Left lobe of liver (tissue), 2 donors: ENCODE measurements at regions not wholly inside any gene's neighbourhood (a gene's known extent, or its start where the extent isn't known, plus 50 kb on each side); places are given as distances from the start of the nearest gene placed in this dataset.
A peak's percentile ranks its signal among the peaks of the same experiment; 100 is the strongest.
"Not testable (repeated sequence)": the region's sequence is repeated elsewhere in the genome, so short reads cannot be mapped to it uniquely, and the experiment has no call there.

Experiments
- ATAC-seq: fragments of 200-7000 bp; cut with Tn5 transposase; one replicate; pipeline ENCODE4 v1.9.1; 2020; ENCODE audit warnings: mild to moderate bottlenecking, moderate library complexity
- DNase-seq: peaks from one replicate; pipeline ENCODE4 v3.0.0-alpha.2; 2020; ENCODE audit warnings: low spot score
- donor health status: DM: no; HTN: no; CAD: no; lungs with moderate emphysema.
- donor health status: DM: no; HTN: yes; CAD: no.

DNA sequence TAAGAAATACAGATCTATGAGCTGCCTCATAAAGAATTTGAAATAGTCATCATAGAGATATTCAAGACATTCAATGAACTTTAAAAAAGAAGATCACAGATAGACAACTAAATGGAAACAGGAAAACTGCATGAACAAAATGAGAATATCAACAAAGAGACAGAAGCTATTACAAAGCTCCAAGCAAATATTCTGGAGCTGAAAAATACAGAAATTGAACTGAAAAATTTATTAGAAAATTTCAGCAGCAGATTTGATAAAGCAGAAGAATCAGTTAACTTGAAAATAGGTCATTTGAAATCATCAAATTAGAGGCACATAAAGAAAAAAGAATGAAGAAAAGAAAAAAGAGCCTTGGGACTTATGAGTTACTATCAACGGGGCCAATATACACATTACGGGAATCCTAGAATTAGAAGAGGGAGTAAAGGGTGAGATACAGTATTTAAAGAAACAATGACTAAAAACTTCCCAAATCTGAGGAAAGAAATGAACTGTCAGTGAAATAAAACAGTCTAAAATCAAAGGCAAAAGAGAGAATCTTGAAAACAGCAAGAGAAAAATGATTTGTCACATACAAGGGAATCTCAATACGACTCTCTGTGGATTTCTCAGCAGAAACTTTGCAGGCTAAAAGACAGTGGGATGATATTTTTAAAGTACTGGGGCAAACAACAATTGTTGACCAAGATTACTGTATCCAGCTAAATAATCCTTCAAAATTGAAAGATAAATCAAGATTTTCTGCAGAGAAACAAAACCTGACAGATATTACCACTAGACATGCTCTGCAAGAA lies 641.6 kb downstream of the ANKRD50 start:
- ATAC-seq (no peak), DNase-seq (no peak)

DNA sequence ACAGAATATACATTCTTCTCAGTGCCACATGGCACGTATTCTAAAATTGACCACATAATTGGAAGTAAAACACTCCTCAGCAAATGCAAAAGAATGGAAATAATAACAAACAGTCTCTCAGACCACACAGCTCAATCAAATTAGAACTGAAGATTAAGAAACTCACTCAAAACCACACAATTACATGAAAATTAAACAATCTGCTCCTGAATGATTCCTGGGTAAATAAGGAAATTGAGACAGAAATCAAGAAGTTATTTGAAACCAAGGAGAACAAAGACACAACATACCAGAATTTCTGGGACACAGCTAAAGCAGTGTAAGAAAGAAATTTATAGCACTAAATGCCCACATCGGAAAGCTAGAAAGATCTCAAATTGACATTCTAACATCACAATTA lies 637.3 kb downstream of the ANKRD50 start:
- ATAC-seq, DNase-seq: not testable (repeated sequence)

DNA sequence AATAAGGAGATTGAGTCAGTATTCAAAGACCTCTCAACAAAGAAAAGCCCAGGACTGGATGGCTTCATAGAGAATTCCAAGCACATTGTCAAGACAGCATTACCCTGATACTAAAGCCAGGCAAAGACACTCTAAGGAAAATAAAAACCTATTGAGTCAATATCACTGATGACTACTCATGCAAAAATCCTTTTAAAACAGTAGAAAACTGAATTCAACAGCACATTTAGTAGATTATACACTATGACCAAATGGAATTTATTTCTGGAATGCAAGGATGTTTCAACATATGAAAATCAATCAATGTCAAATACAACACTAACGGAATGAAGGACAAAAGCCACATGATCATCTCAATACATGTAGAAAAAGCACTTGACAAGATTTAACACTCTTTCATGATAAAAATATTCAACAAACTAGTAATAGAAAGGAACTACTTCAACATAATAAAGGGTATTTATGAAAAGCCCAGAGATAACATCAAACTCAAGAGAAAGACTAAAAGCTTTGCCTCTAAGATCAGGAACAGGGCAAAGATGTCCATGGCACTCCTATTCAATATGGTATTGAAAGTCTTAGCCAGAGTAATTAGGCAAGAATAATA lies 633.3 kb downstream of the ANKRD50 start:
- DNase-seq (no peak), ATAC-seq (no peak)

DNA sequence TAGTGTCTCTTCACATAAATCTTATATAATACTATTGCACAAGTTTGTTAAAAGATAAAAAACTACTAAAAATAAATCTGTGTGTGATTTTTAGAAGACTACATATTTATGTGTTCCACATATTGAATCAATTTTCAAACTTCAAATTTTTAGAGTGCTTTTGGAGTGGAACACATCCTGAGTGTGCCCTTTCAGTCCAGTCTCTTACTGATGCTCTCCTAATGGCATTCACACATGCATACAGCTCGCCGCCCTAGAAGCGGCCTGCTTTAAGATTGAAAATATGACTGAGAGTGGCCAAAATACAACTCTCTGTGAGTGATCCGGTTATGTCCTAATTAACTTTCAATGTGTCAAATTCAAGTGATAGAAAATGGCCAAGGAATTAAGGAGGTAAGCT lies 628.8 kb downstream of the ANKRD50 start:
- DNase-seq, result no peak
- ATAC-seq, result no peak

DNA sequence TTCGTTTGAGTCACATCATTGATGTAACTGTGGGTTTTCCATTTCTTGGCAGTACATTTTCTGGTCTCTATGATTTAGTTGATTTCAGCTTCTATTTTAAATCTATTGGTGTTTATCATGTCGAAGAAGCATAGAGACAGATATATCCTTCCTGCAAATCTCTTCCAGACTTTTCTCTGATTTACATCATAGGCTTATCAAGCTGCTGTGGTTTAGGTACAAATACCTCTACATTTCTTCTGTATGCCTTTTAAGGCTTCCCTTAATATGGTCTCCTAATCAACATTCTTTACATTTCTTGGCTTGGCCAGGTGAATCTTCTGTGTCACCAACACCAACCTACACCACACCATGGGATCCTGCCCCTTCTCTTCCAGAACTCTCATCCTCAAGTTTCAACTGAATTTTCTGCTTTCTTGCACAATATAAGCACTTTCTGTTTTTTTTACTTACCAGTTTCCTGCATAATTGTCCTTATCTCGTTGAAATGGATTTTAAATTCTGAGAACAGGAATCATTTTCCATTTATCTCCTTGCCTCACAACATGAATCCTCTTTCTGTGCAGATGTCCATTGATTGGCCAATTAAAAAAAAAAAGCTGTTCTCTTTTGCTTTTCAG lies 626.9 kb downstream of the ANKRD50 start:
- ATAC-seq, result no peak
- DNase-seq, result no peak

DNA sequence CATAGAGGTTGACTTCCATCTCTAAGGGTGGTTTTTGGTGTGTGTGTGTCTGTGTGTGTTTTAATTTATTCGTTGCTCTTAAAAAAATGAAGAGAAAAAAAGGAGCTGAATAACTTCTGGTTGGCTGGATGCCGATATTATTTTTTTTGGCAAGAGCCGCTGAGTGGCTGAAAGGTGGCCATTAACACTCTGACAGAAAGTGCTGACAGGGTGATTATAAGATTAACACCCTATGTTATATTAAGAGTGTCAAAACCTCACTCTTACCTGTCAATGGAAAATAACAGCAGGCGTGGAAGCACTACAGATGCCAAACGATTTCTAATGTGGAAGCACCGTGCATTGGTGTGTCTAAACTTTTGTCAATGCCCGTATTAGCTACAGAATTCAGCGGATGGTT lies 622.5 kb downstream of the ANKRD50 start:
- ATAC-seq (no peak), DNase-seq (no peak)

DNA sequence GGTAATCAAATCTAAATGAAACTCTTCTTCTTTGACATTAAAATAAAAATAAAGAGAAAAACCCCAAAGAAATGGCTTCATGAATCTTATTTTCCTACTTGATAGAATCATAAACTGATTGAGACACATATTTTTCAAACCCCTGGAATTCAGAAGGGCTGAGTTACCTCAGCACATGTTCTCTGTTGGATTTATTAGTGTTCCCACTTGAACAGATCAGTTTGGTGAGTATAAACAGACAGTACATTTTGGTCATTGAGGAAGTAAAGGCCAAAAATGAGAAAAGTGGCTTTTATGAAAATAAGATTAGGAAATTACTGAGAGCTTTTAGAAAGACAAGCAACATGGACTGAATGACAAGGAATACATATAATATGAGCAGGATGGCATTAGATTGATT lies 620.4 kb downstream of the ANKRD50 start:
- DNase-seq, result no peak
- ATAC-seq, result no peak

DNA sequence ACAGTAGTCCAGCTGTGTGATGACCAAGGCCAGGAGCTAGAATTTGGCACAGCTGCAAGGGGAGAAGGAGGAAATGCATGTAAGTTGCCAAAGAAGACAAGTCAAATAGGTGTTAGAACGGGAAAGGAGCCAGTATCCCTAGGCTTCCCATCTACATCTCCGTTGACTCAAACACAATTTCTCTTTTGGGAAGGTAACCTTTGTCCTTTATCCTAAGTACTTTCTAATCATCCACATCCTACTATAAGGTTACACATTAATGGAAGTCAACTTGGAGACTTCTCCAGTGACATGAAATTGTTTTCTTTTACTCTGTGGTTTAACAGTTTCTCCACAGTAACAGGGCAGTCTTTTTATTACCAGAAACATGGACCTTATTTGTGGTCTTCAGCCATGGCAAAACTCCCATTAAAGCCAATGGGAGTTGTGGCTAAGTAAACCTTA lies 620.0 kb downstream of the ANKRD50 start:
- ATAC-seq, result no peak
- no peak for DNase-seq

DNA sequence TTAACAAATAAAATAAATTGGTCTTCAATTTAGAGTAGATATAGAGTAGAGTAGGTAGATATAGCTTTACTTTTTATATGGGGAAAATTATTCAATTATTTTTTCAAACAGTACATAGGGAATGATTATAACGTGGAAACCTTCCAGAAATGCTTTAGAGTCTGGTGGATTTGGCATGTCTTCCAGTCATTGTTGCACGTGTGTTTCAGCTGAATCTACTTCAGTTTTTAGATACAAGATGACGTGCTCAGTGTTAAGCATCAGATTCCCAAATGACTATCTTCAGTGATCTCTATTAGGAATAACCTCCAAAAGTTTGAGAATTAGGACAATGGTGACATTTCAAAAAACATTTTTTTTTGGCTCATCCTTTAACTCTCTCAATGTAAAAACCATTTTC lies 616.9 kb downstream of the ANKRD50 start:
- ATAC-seq (no peak), DNase-seq (no peak)

DNA sequence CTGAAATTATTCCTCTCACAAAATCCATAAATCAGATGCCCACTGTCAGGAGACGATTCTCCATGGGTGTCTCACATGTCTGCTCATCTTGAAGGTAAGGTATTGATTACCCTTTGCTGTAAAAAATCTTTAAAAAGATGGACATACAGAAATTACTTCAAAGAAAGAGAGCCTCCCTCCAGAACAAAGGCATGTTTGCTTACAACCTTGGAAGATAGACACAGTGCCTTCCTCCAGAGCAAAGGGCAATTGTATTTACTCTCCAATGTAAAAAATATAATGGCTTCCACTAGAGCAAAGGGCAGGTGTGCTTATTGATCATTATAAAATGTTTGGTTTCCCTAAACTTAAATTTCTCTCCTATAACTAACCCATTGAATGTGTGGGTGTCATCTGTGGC lies 616.2 kb downstream of the ANKRD50 start:
- no peak for ATAC-seq
- DNase-seq, result no peak

DNA sequence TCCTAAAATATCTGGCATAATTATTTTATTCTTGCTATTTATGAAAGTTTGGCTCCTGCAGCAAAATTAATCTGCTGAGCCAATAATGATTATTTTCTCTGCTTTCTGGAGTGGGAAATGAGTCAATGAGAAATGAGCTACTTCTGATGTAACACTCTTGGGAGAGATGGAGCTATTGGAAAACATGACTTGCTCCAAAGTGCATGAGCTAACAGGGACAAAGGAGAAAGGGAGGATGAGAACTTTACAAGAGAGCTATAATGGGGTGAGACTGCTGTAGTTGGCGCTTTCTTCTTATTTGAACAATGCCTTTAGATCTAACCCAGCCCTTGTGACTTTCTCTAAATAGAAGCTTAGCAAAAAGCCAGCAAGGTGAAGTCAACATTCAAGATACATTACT lies 615.1 kb downstream of the ANKRD50 start:
- ATAC-seq (no peak), DNase-seq (no peak)

DNA sequence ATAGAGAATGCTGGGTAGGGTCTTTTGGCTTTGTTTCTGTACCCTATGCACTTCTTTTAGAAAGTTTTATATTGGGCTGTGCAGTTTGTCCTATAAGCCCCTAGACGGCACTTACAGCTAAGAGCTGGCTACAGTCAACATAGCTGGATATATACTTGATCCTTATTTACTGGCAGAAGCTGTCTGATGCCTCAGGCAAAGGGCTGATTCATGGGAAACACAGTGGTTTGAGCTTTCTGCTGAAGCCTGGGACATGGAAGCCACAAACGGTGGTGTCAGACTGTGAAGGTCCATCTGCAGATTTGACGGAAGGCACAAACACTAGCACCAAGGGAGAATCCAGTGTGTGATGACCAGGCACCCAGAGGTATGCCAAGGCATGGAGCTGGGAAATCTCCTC lies 608.4 kb downstream of the ANKRD50 start:
- no peak for ATAC-seq
- no peak for DNase-seq

DNA sequence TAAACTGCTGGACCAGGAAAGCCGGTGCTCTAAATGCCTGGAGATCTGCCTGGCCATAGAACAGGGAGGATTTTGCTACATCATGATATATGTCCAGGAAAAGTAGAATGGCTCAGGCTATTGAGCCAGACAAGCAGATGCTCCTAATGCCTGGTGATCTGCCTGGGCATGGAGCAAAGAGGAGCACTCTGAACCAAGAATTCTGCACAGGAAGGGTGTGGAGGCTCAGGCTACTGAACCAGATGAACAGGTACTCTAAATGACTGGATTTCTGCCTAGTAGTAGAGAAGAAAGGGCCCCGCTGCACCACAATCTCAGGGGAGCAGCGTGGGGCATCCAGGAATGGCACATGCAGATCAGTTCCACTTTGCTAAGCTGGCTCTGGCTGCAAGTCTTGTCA lies 607.9 kb downstream of the ANKRD50 start:
- ATAC-seq (no peak), DNase-seq (no peak)

DNA sequence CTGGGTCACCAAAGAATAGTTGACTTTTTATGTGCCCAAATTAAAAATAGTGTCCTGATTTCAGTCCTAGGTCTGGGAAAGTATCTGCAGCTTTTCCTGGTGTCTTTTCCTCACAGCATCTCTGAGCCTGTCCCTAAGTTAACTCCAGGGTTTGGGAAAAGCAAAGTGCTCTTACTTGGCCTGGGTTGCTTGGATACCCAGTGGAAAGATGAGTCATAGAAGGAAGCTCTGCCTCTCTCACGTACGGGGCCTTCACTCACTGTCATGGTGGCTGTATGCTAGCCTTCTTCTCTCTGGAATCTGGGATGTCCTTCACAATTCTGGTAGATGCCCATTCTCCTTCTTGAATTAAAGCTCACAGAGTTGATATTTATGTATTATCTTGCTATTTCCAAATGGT lies 607.3 kb downstream of the ANKRD50 start:
- ATAC-seq, result no peak
- no peak for DNase-seq

DNA sequence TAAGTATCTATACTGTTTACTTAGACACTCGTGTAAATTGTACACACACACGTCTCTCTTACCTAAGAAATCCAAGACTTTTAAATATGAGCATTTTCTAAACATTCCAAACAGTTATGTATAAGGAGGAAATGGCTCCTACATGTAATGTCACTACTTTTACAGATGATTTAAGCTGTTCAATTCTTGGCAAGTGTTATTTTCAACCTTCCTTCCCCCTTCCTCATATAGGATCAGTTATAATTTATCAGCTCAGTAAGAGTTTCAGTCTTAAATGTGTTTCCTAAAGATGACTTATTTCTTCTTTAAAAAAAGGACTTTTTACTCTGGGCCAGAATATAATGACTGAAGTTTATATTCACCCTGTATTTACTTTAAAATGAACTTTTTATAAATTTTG lies 601.1 kb downstream of the ANKRD50 start:
- DNase-seq (no peak), ATAC-seq (no peak)

DNA sequence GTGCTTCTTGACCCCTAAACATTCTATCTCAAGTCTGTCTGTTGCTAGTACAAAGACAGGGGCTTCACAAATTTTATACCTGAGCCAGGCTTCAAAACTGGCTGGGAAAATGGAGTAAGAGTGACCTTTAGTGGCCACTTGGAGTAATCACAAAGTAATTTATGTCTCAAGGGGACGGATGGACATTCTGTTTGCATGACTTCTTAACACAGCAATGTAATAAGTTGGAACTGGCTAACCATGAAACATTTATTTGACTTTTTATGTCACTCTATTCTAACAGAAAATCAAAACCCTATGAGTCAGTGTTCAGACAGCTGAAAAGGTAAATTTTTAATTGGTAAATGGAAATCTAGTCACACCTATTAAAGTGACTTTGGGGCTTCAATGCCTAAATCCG lies 600.6 kb downstream of the ANKRD50 start:
- ATAC-seq (peak; percentile 71), DNase-seq (no peak)

DNA sequence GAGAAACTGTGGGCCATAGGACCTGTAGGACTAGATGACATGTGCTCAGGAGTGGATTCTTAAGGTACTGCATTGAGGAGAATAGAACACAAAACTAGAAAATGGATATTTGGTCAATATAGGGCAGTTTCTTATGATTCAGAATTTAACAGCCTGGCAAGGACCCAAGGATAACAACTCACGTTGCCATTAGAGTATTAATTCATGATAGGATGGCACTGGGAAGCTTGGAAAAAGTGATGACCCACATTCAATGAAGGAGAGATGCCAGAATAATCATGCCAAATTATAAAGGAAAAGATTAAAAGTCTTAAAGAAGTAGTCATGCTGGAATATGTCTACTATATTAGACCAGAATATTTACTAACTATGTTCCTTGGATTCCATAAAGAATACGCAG lies 594.5 kb downstream of the ANKRD50 start:
- ATAC-seq, result no peak

DNA sequence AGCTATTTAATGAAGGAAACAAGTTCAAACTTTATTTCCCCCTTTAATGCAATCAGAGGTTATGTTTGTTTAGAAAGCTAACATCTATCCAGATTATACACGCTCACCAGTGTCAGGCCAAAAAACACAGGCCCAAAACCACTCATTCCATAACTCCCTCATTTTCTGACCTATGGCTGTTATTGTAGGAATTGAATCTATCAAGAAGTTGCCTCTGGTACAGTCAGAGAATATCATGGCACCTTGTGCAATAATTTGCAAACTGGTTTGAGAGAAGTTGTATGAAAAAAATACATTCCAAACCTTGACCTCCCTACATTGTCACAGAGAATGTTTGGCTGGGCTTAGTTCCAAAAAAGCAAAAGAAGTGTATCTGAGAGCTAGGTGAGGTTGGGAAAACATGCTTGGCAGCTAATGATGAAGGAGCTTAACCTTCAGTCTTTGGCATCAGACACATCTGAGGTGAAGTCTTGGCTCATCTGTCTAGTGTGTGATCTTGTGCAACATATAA lies 591.0 kb downstream of the ANKRD50 start:
- DNase-seq (no peak), ATAC-seq (peak; percentile 83)

More for the DNA sequence above, 594.5 kb downstream of the ANKRD50 start:
- DNase-seq, result no peak

DNA sequence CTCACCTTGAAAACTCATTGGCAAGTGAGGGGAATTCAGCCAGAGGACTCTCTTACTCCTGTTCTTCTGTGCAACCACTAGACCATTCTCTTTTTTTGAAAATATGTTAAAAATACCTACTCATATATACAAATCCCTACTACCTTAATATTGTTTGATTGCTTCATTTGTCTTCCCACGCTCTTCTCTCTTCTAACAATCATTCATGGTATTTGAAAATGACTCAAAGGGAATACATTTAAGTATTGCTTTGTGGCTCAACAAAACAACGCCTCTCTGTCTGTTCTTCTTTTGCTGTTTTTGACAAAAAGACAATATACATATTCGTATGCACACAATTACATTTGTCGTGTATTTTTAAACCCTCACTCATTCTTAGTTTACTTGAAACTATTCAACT lies 589.4 kb downstream of the ANKRD50 start:
- ATAC-seq (no peak), DNase-seq (no peak)

DNA sequence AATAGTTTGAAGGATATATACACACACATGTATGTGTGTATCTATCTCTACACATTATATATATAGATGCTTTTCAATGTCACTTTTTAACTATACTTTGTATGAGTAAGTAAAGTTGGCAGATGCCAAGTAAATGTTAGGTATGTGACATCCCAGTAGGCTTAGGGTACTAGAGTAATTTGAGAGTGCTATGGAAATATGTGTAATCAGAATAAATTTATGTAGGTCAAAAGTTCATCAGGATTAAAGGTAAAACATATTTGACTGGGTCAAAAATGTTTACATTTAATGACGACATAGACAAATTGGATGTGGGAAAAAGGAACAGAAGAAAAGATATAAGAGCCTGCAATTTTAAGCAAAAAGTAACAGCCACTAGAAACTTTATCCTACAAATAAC lies 588.8 kb downstream of the ANKRD50 start:
- ATAC-seq (no peak), DNase-seq (no peak)

DNA sequence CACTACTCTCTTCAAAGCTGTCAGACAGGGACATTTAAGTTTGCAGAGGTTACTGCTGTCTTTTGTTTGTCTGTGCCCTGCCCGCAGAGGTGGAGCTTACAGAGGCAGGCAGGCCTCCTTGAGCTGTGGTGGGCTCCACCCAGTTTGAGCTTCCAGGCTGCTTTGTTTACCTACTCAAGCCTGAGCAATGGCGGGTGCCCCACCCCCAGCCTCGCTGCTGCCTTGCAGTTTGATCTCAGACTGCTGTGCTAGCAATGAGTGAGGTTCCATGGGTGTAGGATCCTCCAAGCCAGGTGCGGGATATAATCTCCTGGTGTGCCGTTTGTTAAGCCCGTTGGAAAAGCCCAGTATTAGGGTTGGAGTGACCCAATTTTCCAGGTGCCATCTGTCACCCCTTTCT lies 581.2 kb downstream of the ANKRD50 start:
- DNase-seq, ATAC-seq: not testable (repeated sequence)

DNA sequence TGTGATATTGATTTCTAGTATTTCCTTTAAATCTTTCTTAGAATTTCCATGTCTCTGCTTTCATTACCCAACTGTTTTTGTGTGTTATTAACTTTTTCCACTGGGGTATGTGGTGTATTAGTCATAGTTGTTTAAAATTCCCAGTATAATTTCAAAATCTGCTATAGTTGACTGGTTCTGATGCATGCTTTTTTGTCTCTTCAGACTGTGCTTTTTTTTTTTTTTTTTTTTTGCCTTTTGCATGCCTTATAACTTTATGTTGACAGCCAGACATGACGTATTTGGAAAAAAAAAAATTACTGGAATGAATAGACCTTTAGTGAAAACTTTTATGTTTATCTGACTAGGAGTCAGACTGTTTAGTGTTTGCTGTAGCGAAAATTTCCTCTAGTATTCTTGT lies 580.4 kb downstream of the ANKRD50 start:
- no peak for ATAC-seq
- DNase-seq, result no peak
